Erythroblast (primary cell): ENCODE measurements at regions not wholly inside any gene's neighbourhood (a gene's known extent, or its start where the extent isn't known, plus 50 kb on each side); places are given as distances from the start of the nearest gene placed in this dataset.

Experiments
- GATA1 ChIP-seq: IDR thresholded peaks from 2 replicates; pipeline ENCODE4 v1.6.1; 2011; ENCODE audit warnings: low read depth, mild to moderate bottlenecking, control low read depth, low read length, moderate library complexity
- POLR2A ChIP-seq: IDR thresholded peaks from 2 replicates; pipeline ENCODE4 v1.6.1; 2011; ENCODE audit warnings: mild to moderate bottlenecking, low read length

DNA sequence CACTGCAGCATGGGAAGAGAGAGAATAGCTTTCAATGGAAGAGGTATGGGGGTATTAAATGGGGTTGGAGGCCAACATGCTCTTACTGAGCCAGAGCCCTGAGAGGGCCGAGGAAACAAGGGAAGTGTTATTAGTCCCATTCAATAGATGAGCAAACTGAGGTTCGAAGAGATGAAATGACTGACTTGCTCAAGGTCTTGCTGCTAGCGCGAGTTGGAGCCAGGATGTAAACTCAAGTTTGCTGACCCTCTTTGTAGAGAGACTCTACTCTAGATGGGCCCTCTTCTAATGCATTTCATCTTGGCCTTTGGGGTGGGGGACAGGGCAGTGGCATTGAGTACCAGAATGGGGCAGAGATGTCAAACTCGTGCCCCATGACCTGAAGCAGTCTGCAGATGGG, 319.5 kb downstream of the RPS6KC1 start:
- no peak for TF ChIP-seq POLR2A
- no peak for TF ChIP-seq GATA1
